Panc1 (cell line): ENCODE measurements at regions not wholly inside any gene's neighbourhood (a gene's known extent, or its start where the extent isn't known, plus 50 kb on each side); places are given as distances from the start of the nearest gene placed in this dataset.

Experiments used
- ATAC-seq: fragments of 200-7000 bp; cut with Tn5 transposase; 2 replicates; pipeline ENCODE4 v1.9.1; 2020; ENCODE audit warnings: mild to moderate bottlenecking, moderate library complexity
- BruUV-seq: library from RNA; stranded (reverse); fragments of 400-500 nt; replicated peaks from 2 replicates; lab custom pipeline; 2021; lab: Mats Ljungman, UMichigan
- CTCF ChIA-PET: fragments of 300-600 bp; sonication (Branson Sonifier 250); formaldehyde crosslinking; loops from one replicate; lab custom pipeline; 2022; ENCODE audit warnings: antibody characterized with exemption; lab: Charles Lee
- POLR2A ChIA-PET: fragments of 300-600 bp; sonication (Branson Sonifier 250); formaldehyde crosslinking; loops from one replicate; lab custom pipeline; 2022; ENCODE audit warnings: antibody characterized with exemption; lab: Charles Lee
- DNase-seq: peaks from one replicate; pipeline ENCODE4 v3.0.0-alpha.2; 2010; ENCODE audit warnings: low read depth, low spot score
- H3K27ac ChIP-seq: 2 replicates; pipeline ENCODE4 v1.5.1; 2011; ENCODE audit warnings: mild to moderate bottlenecking, low read length, inconsistent platforms
- H3K27me3 ChIP-seq: fragments of 200-500 bp; sonication (Bioruptor generic); 2 replicates; pipeline ENCODE4 v1.6.0; 2014; ENCODE audit warnings: low read length, inconsistent platforms; ENCODE audit not compliant: control insufficient read depth, insufficient read depth
- H3K36me3 ChIP-seq: fragments of 200-500 bp; sonication (Bioruptor generic); 2 replicates; pipeline ENCODE4 v1.5.1; 2014; ENCODE audit warnings: inconsistent platforms, mild to moderate bottlenecking, low read length, moderate library complexity; ENCODE audit not compliant: control insufficient read depth, insufficient read depth
- H3K4me1 ChIP-seq: 2 replicates; pipeline ENCODE4 v1.5.1; 2011; ENCODE audit warnings: inconsistent platforms, mild to moderate bottlenecking, low read length, moderate library complexity; ENCODE audit not compliant: control insufficient read depth, insufficient read depth
- H3K4me3 ChIP-seq, 2 experiments: 2 replicates each; pipeline ENCODE4 v1.5.1; 2011 to 2012; ENCODE audit warnings: low read depth in 2 of 2, low read length in 2 of 2, mild to moderate bottlenecking in 2 of 2, inconsistent platforms in 1 of 2, moderate library complexity in 1 of 2
- H3K9me3 ChIP-seq: fragments of 200-500 bp; sonication (Bioruptor generic); 2 replicates; pipeline ENCODE4 v1.5.1; 2014; ENCODE audit warnings: low read depth, mild to moderate bottlenecking, inconsistent platforms, low read length, moderate library complexity; ENCODE audit not compliant: control insufficient read depth, insufficient read depth
- CTCF ChIP-seq: fragments of 450-650 bp; IDR thresholded peaks from 2 replicates; pipeline ENCODE4 v1.5.1; 2017; ENCODE audit warnings: mild to moderate bottlenecking
- POLR2AphosphoS5 ChIP-seq: IDR thresholded peaks from 2 replicates; pipeline ENCODE4 v1.6.1; 2012; ENCODE audit warnings: mild to moderate bottlenecking, low read depth, low read length, moderate library complexity
- REST ChIP-seq, 2 experiments: IDR thresholded peaks; 2 replicates each; pipeline ENCODE4 v1.6.1; 2011 to 2012; ENCODE audit warnings: low read depth in 2 of 2, control low read depth in 1 of 2, low read length in 1 of 2, mild to moderate bottlenecking in 1 of 2, moderate library complexity in 1 of 2; ENCODE audit not compliant: insufficient read depth in 1 of 2
- SIN3A ChIP-seq: IDR thresholded peaks from 2 replicates; pipeline ENCODE4 v1.6.1; 2012; ENCODE audit warnings: low read depth, mild to moderate bottlenecking, low read length, moderate library complexity, borderline replicate concordance; ENCODE audit not compliant: insufficient read depth
- TCF7L2 ChIP-seq: IDR thresholded peaks from 2 replicates; pipeline ENCODE4 v1.6.1; 2011; ENCODE audit warnings: mild to moderate bottlenecking, low read depth, low read length, inconsistent platforms
- in situ Hi-C: cut with HindIII; loops from 2 replicates; pipeline ENCODE4 v1.10.0; 2016; ENCODE audit warnings: low sequenced_read_pairs, low pct_unique_long_range_greater_than_20kb
- intact Hi-C: fragments of 100-400 bp; cut with micrococcal nuclease; formaldehyde crosslinking; loops from one replicate; pipeline ENCODE4 v1.10.0; 2022; ENCODE audit not compliant: unreplicated experiment

GRCh38 chr10:84862551-84862950 is 534.2 kb downstream of the CCSER2 start:
- Histone ChIP-seq H3K4me3 (no peak overlapping the region), H3K36me3 (no peaks in the 10 kb centered on the region), H3K9me3 (0 out of 2 replicates have a peak, but pooled peaks cover 3% of the 10 kb centered on the region), H3K27ac (no peak overlapping the region), H3K27me3 (no peaks in the 10 kb centered on the region), H3K4me1 (no peaks in the 10 kb centered on the region)
- in situ Hi-C loops (no loop called here), intact Hi-C loops (no loop called here)
- TF ChIP-seq TCF7L2: no peak
- TF ChIP-seq REST (IDR thresholded peaks at IDR 0.05; ENCODE audit: insufficient read depth in 1 of 2, low read depth in 2 of 2, low read length in 1 of 2): no peak
- TF ChIP-seq CTCF: no peak
- no peak for TF ChIP-seq SIN3A
- no peak for TF ChIP-seq POLR2AphosphoS5
- ChIA-PET POLR2A (no interaction called here), CTCF (no interaction called here)
- no peak for ATAC-seq
- no TSS peak for BruUV-seq
- DNase-seq: no peak

GRCh38 chr10:84863675-84864074 is 535.3 kb downstream of the CCSER2 start:
- ChIA-PET POLR2A (no interaction called here), CTCF (interaction anchor here (0.7 kb wide), 1 partner anchor 1671 kb away, joined by 11 read pairs; no protein-coding TSS in a partner anchor)
- no peak for DNase-seq
- H3K9me3 ChIP-seq: 0 out of 2 replicates have a peak, but pooled peaks cover 3% of the 10 kb centered on the region
- H3K4me1 ChIP-seq: no peaks in the 10 kb centered on the region
- ATAC-seq: no peak
- intact Hi-C loops (no loop called here), in situ Hi-C loops (no loop called here)
- no peaks in the 10 kb centered on the region for H3K27me3 ChIP-seq
- no peak overlapping the region for H3K27ac ChIP-seq
- no peak for TF ChIP-seq POLR2AphosphoS5
- no peak for TF ChIP-seq TCF7L2
- no peak for TF ChIP-seq REST (IDR thresholded peaks at IDR 0.05; ENCODE audit: insufficient read depth in 1 of 2, low read depth in 2 of 2, low read length in 1 of 2)
- no peak for TF ChIP-seq SIN3A
- TF ChIP-seq CTCF: no peak
- no TSS peak for BruUV-seq
- H3K36me3 ChIP-seq: no peaks in the 10 kb centered on the region
- H3K4me3 ChIP-seq: no peak overlapping the region
